ENCODE measurements at regions not wholly inside any gene's neighbourhood (a gene's known extent, or its start where the extent isn't known, plus 50 kb on each side); places are given as distances from the start of the nearest gene placed in this dataset.

DNA sequence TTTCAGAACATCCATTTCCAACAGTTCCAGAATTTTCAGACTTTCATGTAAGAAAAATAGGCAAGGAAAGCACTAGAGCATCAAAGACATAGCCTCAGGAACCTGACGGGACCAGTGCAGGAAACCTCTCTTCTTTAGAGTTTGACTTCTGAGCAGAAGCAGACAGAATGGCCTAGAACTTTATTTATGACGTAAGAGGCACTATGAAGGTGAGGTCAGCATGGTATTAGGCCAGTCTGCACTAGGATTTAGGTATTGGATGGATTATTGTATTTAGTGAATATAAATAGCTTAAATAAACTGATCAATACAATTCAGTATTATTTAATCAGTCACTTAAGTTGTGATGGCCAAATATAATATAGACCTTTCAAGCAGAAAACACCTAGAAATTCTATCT lies 117.6 kb downstream of the CYRIA start:
- TF ChIP-seq, protein P1, sequence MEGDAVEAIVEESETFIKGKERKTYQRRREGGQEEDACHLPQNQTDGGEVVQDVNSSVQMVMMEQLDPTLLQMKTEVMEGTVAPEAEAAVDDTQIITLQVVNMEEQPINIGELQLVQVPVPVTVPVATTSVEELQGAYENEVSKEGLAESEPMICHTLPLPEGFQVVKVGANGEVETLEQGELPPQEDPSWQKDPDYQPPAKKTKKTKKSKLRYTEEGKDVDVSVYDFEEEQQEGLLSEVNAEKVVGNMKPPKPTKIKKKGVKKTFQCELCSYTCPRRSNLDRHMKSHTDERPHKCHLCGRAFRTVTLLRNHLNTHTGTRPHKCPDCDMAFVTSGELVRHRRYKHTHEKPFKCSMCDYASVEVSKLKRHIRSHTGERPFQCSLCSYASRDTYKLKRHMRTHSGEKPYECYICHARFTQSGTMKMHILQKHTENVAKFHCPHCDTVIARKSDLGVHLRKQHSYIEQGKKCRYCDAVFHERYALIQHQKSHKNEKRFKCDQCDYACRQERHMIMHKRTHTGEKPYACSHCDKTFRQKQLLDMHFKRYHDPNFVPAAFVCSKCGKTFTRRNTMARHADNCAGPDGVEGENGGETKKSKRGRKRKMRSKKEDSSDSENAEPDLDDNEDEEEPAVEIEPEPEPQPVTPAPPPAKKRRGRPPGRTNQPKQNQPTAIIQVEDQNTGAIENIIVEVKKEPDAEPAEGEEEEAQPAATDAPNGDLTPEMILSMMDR (IDR thresholded peaks at IDR 0.05) = no peak
- no peak for TF ChIP-seq POLR2A (IDR thresholded peaks at IDR 0.05)
